Hematopoietic multipotent progenitor cell treated with erythropoietin and hydrocortisone succinate and interleukin-3 and kit ligand, for 15 days (in vitro differentiated cells): ENCODE measurements at regions not wholly inside any gene's neighbourhood (a gene's known extent, or its start where the extent isn't known, plus 50 kb on each side); places are given as distances from the start of the nearest gene placed in this dataset.
"Not testable (repeated sequence)": the region's sequence is repeated elsewhere in the genome, so short reads cannot be mapped to it uniquely, and the experiment has no call there.

Experiments used
- DNase-seq: peaks from one replicate; pipeline ENCODE4 v3.0.0-alpha.2; 2015; ENCODE audit warnings: low spot score

- no peak for DNase-seq
Observed at GRCh38 chr18:66872277-66872676, 268.4 kb upstream of the CDH19 start.

- DNase-seq: no peak
Observed at GRCh38 chr18:66867653-66868052, 263.8 kb upstream of the CDH19 start.

GRCh38 chr18:66866427-66866940 is 262.6 kb upstream of the CDH19 start:
- not testable (repeated sequence) for DNase-seq

GRCh38 chr18:66838340-66838987 is 234.6 kb upstream of the CDH19 start:
- no peak for DNase-seq

GRCh38 chr18:66833646-66834045 is 229.8 kb upstream of the CDH19 start:
- no peak for DNase-seq

- no peak for DNase-seq
Observed at GRCh38 chr18:66826211-66826610, 222.3 kb upstream of the CDH19 start.

GRCh38 chr18:66825347-66825746 is 221.5 kb upstream of the CDH19 start:
- DNase-seq: no peak

GRCh38 chr18:66819235-66819634 is 215.3 kb upstream of the CDH19 start:
- no peak for DNase-seq

- no peak for DNase-seq
Observed at GRCh38 chr18:66813138-66813537, 209.2 kb upstream of the CDH19 start.

- DNase-seq: no peak
Observed at GRCh38 chr18:66795051-66795450, 191.2 kb upstream of the CDH19 start.

GRCh38 chr18:66792466-66792865 is 188.6 kb upstream of the CDH19 start:
- DNase-seq: no peak

GRCh38 chr18:66780609-66781008 is 176.7 kb upstream of the CDH19 start:
- no peak for DNase-seq

GRCh38 chr18:66778048-66778447 is 174.2 kb upstream of the CDH19 start:
- DNase-seq: no peak

- DNase-seq: no peak
Observed at GRCh38 chr18:66769375-66769774, 165.5 kb upstream of the CDH19 start.

- no peak for DNase-seq
Observed at GRCh38 chr18:66764230-66764629, 160.3 kb upstream of the CDH19 start.

GRCh38 chr18:66761166-66761565 is 157.3 kb upstream of the CDH19 start:
- no peak for DNase-seq

GRCh38 chr18:66760559-66760958 is 156.7 kb upstream of the CDH19 start:
- no peak for DNase-seq

- no peak for DNase-seq
Observed at GRCh38 chr18:66759050-66759828, 155.3 kb upstream of the CDH19 start.

GRCh38 chr18:66757946-66758345 is 154.1 kb upstream of the CDH19 start:
- no peak for DNase-seq

- DNase-seq: no peak
Observed at GRCh38 chr18:66754335-66754734, 150.4 kb upstream of the CDH19 start.

- no peak for DNase-seq
Observed at GRCh38 chr18:66752733-66753132, 148.8 kb upstream of the CDH19 start.

- DNase-seq: no peak
Observed at GRCh38 chr18:66749481-66750035, 145.7 kb upstream of the CDH19 start.

GRCh38 chr18:66749030-66749429 is 145.1 kb upstream of the CDH19 start:
- DNase-seq: no peak
